HFF-Myc (cell line): ENCODE measurements at regions not wholly inside any gene's neighbourhood (a gene's known extent, or its start where the extent isn't known, plus 50 kb on each side); places are given as distances from the start of the nearest gene placed in this dataset.

ENCODE experiments used
- DNase-seq: peaks from one replicate; pipeline ENCODE4 v3.0.0-alpha.2; 2011; ENCODE audit warnings: low read depth; ENCODE audit errors: extremely low read depth
- H3K4me3 ChIP-seq: replicated peaks from 2 replicates; pipeline ENCODE4 v1.5.1; 2011; ENCODE audit warnings: low read depth, mild to moderate bottlenecking, control low read depth, low read length
- CTCF ChIP-seq: IDR thresholded peaks from 2 replicates; pipeline ENCODE4 v1.5.1; 2012; ENCODE audit warnings: mild to moderate bottlenecking, low read depth, low read length, control low read depth; ENCODE audit errors: missing control alignments

DNA sequence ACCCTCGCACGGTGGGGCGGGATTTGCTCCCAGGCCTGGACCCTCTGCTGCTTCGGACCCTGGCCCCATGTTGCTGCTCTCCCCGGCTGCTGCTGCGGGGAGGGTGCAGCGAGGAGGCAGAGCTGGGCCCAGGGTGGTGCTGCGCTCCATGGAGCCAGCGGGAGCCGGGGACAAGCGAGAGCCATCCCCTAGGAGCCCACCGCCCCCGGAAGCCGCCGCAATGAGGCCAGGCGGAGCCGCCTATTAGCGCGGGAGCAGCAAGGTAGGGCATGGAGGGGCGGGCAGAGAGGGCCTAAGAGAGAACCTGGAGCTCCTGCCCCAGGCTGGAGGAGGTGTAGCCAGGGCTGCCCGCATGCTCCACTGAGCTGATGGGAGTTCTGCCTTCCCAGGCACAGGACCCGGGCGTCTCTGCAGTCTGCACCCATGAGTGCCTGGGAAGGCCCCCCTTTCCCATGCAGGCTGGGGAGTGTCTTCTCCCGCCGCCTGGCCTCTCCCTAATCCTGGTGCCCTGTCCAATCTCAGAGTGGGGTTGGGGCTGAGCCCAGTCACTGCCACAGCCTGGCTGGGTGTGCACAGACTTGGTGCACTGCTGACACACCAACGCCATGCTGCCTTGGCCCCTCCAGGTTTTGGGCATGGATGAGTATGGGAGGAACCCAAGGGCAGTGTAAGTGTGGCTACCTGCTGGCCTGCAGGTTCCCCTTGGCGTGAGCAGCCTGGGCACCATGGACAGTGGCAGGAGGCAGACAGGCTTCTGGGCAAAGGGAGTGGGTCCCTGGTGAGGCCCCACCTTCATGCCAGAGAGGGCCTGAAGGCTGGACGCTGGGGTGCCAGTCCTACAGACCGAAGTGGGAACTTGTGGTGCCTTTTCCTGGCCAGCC is 360.6 kb upstream of the MAP3K7 start:
- H3K4me3 ChIP-seq = no peak overlapping the region
- no peak for TF ChIP-seq CTCF
- DNase-seq = no peak

- no peak overlapping the region for H3K4me3 ChIP-seq
- no peak for TF ChIP-seq CTCF
- no peak for DNase-seq
These were observed 355.0 kb upstream of the MAP3K7 start for GRCh38 chr6:90941885-90942284.

DNA sequence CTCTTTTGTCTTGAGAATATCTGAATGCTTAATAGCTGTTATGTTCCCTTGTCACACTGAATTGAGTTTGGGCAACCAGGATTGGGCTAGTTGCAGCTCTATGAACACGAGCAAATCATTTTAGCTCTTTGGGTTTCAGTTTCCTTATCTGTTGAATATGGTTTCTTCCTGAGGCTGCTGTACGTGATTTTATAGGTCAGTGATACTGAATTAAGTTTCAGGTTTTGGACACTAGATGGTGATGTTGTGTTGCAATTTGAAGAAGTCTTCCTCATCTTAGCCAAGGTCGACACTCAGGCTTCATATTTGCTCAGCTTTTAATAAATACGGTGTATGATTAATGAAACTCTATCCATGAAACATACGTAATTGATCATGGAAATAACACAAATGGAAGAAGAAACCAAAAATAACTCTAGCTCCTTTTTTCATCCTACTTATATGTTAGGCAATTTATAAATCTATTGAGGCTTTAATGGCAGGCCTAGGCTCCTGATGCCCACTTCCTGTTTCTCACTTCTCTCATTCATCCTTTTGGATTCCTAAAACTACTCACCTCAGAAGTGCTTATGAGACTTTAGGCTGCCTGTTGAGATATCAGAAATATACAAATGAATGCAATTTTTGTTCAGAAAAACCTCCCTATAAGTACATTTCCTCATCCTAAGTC is 354.1 kb upstream of the MAP3K7 start:
- H3K4me3 ChIP-seq = no peak overlapping the region
- peak; percentile 9 for DNase-seq
- TF ChIP-seq CTCF = no peak

GRCh38 chr6:90939906-90940305 is 353.0 kb upstream of the MAP3K7 start:
- TF ChIP-seq CTCF = no peak
- H3K4me3 ChIP-seq = no peak overlapping the region
- DNase-seq = no peak

DNA sequence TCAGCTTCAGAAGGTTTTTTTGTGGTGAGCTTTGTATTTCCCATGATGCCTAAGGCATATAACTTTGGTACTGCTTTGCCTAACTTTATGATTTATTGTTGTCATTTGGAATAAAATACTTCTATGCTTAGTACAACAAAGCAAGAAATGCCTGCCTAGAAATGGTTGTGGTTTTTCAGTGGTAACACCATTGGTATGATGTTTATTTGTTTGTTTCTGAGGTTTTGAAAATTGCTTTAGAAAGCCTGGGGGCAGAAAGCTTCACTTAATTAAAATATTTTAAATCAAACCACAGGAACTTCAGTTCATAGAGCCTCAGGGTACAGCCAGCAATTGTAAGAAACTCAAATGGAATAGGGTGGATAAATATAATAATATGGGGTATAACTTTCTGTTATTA is 351.2 kb upstream of the MAP3K7 start:
- no peak for TF ChIP-seq CTCF
- no peak overlapping the region for H3K4me3 ChIP-seq
- DNase-seq = no peak

DNA sequence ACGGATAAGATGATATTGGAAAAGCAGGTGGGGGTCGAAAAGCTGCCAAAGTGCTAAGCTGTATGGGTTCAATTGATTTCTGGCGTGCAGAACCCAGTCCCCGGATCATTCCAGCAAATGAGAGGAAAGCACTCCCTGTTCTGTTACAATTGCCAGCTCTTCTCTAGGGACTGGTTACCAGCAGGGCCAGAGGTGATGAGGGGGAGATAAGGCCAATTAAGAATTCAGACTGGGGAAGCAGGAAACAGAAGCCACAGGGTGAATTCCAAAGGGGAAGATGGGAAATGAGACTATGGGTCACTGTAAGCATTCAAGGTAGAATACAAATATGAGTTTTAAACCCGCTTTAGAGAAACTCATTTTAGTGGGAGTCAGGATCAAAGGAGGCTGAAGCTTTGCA is 349.4 kb upstream of the MAP3K7 start:
- TF ChIP-seq CTCF = no peak
- DNase-seq = no peak
- H3K4me3 ChIP-seq = no peak overlapping the region
